H9 (cell line): ENCODE measurements at regions not wholly inside any gene's neighbourhood (a gene's known extent, or its start where the extent isn't known, plus 50 kb on each side); places are given as distances from the start of the nearest gene placed in this dataset.
"Not testable (repeated sequence)": the region's sequence is repeated elsewhere in the genome, so short reads cannot be mapped to it uniquely, and the experiment has no call there.

Experiments used
- DNase-seq: peaks from one replicate; pipeline ENCODE4 v3.0.0-alpha.2; 2017
- H2AFZ ChIP-seq: one replicate; pipeline ENCODE4 v1.6.1; 2013; ENCODE audit warnings: mild to moderate bottlenecking, low read length, control low read depth, moderate library complexity
- H2AK5ac ChIP-seq: 2 replicates; pipeline ENCODE4 v1.6.1; 2013; ENCODE audit warnings: low read length, control low read depth, mixed read lengths; ENCODE audit not compliant: insufficient read length
- H2BK120ac ChIP-seq: one replicate; pipeline ENCODE4 v1.6.1; 2013; ENCODE audit warnings: low read depth, mild to moderate bottlenecking, low read length, control low read depth, inconsistent platforms; ENCODE audit not compliant: poor library complexity, severe bottlenecking
- H2BK12ac ChIP-seq: 2 replicates; pipeline ENCODE4 v1.6.1; 2013; ENCODE audit warnings: low read length, control low read depth, mixed read lengths, low read depth; ENCODE audit not compliant: insufficient read length
- H2BK15ac ChIP-seq: 2 replicates; pipeline ENCODE4 v1.6.1; 2013; ENCODE audit warnings: low read depth, low read length, control low read depth
- H2BK20ac ChIP-seq: one replicate; pipeline ENCODE4 v1.6.1; 2013; ENCODE audit warnings: low read depth, mild to moderate bottlenecking, low read length, control low read depth, inconsistent platforms; ENCODE audit not compliant: poor library complexity, severe bottlenecking
- H2BK5ac ChIP-seq: 2 replicates; pipeline ENCODE4 v1.6.1; 2013; ENCODE audit warnings: low read length, control low read depth, mixed read lengths; ENCODE audit not compliant: insufficient read length
- H3K14ac ChIP-seq: 2 replicates; pipeline ENCODE4 v1.6.1; 2013; ENCODE audit warnings: low read length, control low read depth; ENCODE audit not compliant: insufficient read depth
- H3K18ac ChIP-seq: 2 replicates; pipeline ENCODE4 v1.6.1; 2013; ENCODE audit warnings: low read depth, mild to moderate bottlenecking, mixed read lengths, low read length, control low read depth; ENCODE audit not compliant: insufficient read length
- H3K23ac ChIP-seq: 2 replicates; pipeline ENCODE4 v1.6.1; 2013; ENCODE audit warnings: low read length, control low read depth, mixed read lengths, low read depth; ENCODE audit not compliant: insufficient read length
- H3K23me2 ChIP-seq: 2 replicates; pipeline ENCODE4 v1.6.1; 2013; ENCODE audit warnings: low read depth, mild to moderate bottlenecking, mixed read lengths, low read length, control low read depth; ENCODE audit not compliant: insufficient read length, poor library complexity, severe bottlenecking
- H3K27ac ChIP-seq: 2 replicates; pipeline ENCODE4 v1.5.1; 2013; ENCODE audit warnings: low read length, control low read depth, mixed read lengths, low read depth; ENCODE audit not compliant: insufficient read length
- H3K27me3 ChIP-seq: 2 replicates; pipeline ENCODE4 v1.6.1; 2013; ENCODE audit warnings: low read length, control low read depth, inconsistent platforms; ENCODE audit not compliant: insufficient read depth
- H3K4ac ChIP-seq: 2 replicates; pipeline ENCODE4 v1.6.1; 2013; ENCODE audit warnings: low read depth, mild to moderate bottlenecking, control low read depth, inconsistent platforms, low read length, moderate library complexity
- H3K4me1 ChIP-seq: 2 replicates; pipeline ENCODE4 v1.6.1; 2013; ENCODE audit warnings: low read length, control low read depth, inconsistent platforms; ENCODE audit not compliant: insufficient read depth
- H3K4me2 ChIP-seq: 2 replicates; pipeline ENCODE4 v1.6.1; 2013; ENCODE audit warnings: low read length, control low read depth, mixed read lengths; ENCODE audit not compliant: insufficient read length, insufficient read depth
- H3K56ac ChIP-seq: 2 replicates; pipeline ENCODE4 v1.6.1; 2013; ENCODE audit warnings: low read depth, mild to moderate bottlenecking, mixed read lengths, low read length, control low read depth; ENCODE audit not compliant: insufficient read length
- H3K79me1 ChIP-seq: 2 replicates; pipeline ENCODE4 v1.6.1; 2013; ENCODE audit warnings: low read depth, mild to moderate bottlenecking, moderate library complexity, low read length, control low read depth, inconsistent platforms; ENCODE audit not compliant: insufficient read depth, poor library complexity, severe bottlenecking
- H3K79me2 ChIP-seq: 2 replicates; pipeline ENCODE4 v1.6.1; 2013; ENCODE audit warnings: low read length, control low read depth, inconsistent platforms; ENCODE audit not compliant: insufficient read depth
- H3K9ac ChIP-seq: 2 replicates; pipeline ENCODE4 v1.6.1; 2013; ENCODE audit warnings: low read length, control low read depth, mixed read lengths; ENCODE audit not compliant: insufficient read length; ENCODE audit errors: extremely low read depth
- H3K9me3 ChIP-seq: one replicate; pipeline ENCODE4 v1.6.1; 2013; ENCODE audit warnings: low read depth, low read length, inconsistent platforms; ENCODE audit not compliant: control insufficient read depth
- H3T11ph ChIP-seq: one replicate; pipeline ENCODE4 v1.6.1; 2013; ENCODE audit warnings: mild to moderate bottlenecking, low read length, control low read depth, inconsistent platforms
- H4K20me1 ChIP-seq: one replicate; pipeline ENCODE4 v1.6.1; 2013; ENCODE audit not compliant: control insufficient read depth, insufficient read length, insufficient read depth
- H4K5ac ChIP-seq: 2 replicates; pipeline ENCODE4 v1.6.1; 2013; ENCODE audit warnings: low read depth, mild to moderate bottlenecking, mixed read lengths, low read length, control low read depth; ENCODE audit not compliant: insufficient read length
- H4K8ac ChIP-seq: replicated peaks from 2 replicates; pipeline ENCODE4 v1.6.1; 2013; ENCODE audit warnings: low read length, control low read depth, mixed read lengths, low read depth; ENCODE audit not compliant: insufficient read length
- H4K91ac ChIP-seq: 2 replicates; pipeline ENCODE4 v1.6.1; 2013; ENCODE audit warnings: low read depth, mild to moderate bottlenecking, moderate library complexity, mixed read lengths, low read length, control low read depth; ENCODE audit not compliant: insufficient read length
- H3K27ac Mint-ChIP-seq, 3 experiments: 2 replicates in 2 of 3; 3 replicates in 1 of 3; pipeline ENCODE4 v1.8.0; 2020 to 2021; ENCODE audit warnings: mixed read lengths in 3 of 3, mild to moderate bottlenecking in 1 of 3, moderate library complexity in 1 of 3
- H3K27me3 Mint-ChIP-seq: 2 replicates; pipeline ENCODE4 v1.8.0; 2021; ENCODE audit warnings: low read depth, mild to moderate bottlenecking, moderate library complexity, mixed read lengths
- H3K36me3 Mint-ChIP-seq, 3 experiments: 2 replicates in 2 of 3; 3 replicates in 1 of 3; pipeline ENCODE4 v1.8.0; 2020 to 2021; ENCODE audit warnings: low read depth in 3 of 3, mixed read lengths in 3 of 3; ENCODE audit not compliant: insufficient read depth in 1 of 3
- H3K4me1 Mint-ChIP-seq, 2 experiments: 2 replicates each; pipeline ENCODE4 v1.8.0; 2020; ENCODE audit warnings: mixed read lengths in 2 of 2
- H3K4me3 Mint-ChIP-seq, 2 experiments: 2 replicates in 1 of 2; 3 replicates in 1 of 2; pipeline ENCODE4 v1.8.0; 2020 to 2021; ENCODE audit warnings: mild to moderate bottlenecking in 2 of 2, mixed read lengths in 2 of 2, moderate library complexity in 1 of 2
- H3K9me3 Mint-ChIP-seq, 2 experiments: 2 replicates in 1 of 2; 3 replicates in 1 of 2; pipeline ENCODE4 v1.8.0; 2020; ENCODE audit warnings: mild to moderate bottlenecking in 2 of 2, mixed read lengths in 2 of 2, moderate library complexity in 1 of 2
- WGBS: extraction: QIAGEN DNeasy Blood & Tissue Kit; methylation state at CpG from one replicate; pipeline ENCODE4 v1.1.7; 2013; ENCODE audit warnings: missing lambda C conversion rate, low lambda C conversion rate, mixed read lengths; ENCODE audit not compliant: insufficient read length; ENCODE audit errors: extremely low coverage; 5-methylcytosine and 5-hydroxymethylcytosine counted together

DNA sequence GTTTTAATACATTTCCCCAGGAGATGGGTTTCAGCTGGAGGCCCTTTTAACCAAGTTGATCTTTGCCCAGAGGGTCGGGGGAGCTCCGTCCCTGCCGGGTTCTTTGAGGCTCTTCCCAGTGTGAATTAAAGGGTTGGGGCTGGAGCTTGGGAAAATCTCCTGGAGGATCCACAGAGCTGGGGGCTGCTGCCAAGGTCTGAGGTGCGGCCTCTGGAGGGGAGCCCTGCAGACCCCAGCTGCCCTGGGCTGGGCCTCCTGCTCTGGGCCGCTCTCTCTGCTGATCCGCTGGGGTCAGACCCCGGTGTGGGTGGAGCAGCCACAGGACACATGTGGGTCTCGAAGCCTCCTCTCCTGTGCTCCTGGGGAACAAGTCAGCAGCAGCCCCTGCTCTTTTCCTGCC lies 51.4 kb upstream of the SFSWAP start:
- WGBS = no CpG with 5 or more reads among the region's 8 CpGs
- H3K4ac ChIP-seq, H4K20me1 ChIP-seq, H2AK5ac ChIP-seq, H3K23ac ChIP-seq, H3K27me3 ChIP-seq, H3K4me3 Mint-ChIP-seq, H3K56ac ChIP-seq, H3K9me3 ChIP-seq, H3K79me2 ChIP-seq, H3K14ac ChIP-seq, H4K91ac ChIP-seq, H2BK15ac ChIP-seq, H3K23me2 ChIP-seq, H2BK12ac ChIP-seq, H3K4me2 ChIP-seq, H2BK120ac ChIP-seq, H3K27ac ChIP-seq, H2BK20ac ChIP-seq, H3K36me3 Mint-ChIP-seq, H4K8ac ChIP-seq, H2BK5ac ChIP-seq, H3K18ac ChIP-seq, H3K79me1 ChIP-seq, H3K9me3 Mint-ChIP-seq, H3K27me3 Mint-ChIP-seq, H2AFZ ChIP-seq, H3T11ph ChIP-seq, H3K4me1 ChIP-seq, H4K5ac ChIP-seq, H3K9ac ChIP-seq, H3K27ac Mint-ChIP-seq, H3K4me1 Mint-ChIP-seq: not testable (repeated sequence)
- DNase-seq = peak; percentile 14

DNA sequence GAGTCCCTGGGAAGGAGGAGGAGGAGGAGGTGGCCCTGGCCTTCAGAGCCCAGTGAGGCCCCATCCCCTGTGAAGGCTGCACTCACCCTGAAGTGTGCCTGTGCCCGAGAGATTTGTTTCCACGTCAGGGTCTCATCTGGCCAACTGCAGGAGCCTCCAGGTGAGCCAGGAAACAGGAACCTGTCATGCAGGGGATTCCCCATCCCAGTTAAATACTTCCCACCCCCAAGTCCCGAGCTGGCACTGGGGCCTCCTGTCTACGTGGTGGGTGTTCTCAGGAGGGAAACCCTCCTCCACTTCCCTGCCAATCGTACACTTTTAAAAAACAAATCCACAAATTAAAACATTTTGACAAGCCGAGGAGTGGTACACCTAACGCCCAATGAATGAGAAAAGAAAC lies 50.9 kb upstream of the SFSWAP start:
- H3K23me2 ChIP-seq, H2BK120ac ChIP-seq, H3K4me1 ChIP-seq, H2BK12ac ChIP-seq, H3K18ac ChIP-seq, H3K4me1 Mint-ChIP-seq, H3T11ph ChIP-seq, H4K5ac ChIP-seq, H4K20me1 ChIP-seq, H3K4ac ChIP-seq, H3K4me2 ChIP-seq, H3K56ac ChIP-seq, H3K79me2 ChIP-seq, H3K9me3 Mint-ChIP-seq, H3K27ac Mint-ChIP-seq, H2BK15ac ChIP-seq, H2AK5ac ChIP-seq, H3K27ac ChIP-seq, H3K4me3 Mint-ChIP-seq, H3K27me3 ChIP-seq, H3K23ac ChIP-seq, H2BK5ac ChIP-seq, H3K9me3 ChIP-seq, H3K9ac ChIP-seq, H3K36me3 Mint-ChIP-seq, H3K79me1 ChIP-seq, H3K27me3 Mint-ChIP-seq, H4K91ac ChIP-seq, H4K8ac ChIP-seq, H2BK20ac ChIP-seq, H3K14ac ChIP-seq, H2AFZ ChIP-seq: not testable (repeated sequence)
- no CpG with 5 or more reads among the region's 7 CpGs for WGBS
- peak; percentile 28 for DNase-seq

DNA sequence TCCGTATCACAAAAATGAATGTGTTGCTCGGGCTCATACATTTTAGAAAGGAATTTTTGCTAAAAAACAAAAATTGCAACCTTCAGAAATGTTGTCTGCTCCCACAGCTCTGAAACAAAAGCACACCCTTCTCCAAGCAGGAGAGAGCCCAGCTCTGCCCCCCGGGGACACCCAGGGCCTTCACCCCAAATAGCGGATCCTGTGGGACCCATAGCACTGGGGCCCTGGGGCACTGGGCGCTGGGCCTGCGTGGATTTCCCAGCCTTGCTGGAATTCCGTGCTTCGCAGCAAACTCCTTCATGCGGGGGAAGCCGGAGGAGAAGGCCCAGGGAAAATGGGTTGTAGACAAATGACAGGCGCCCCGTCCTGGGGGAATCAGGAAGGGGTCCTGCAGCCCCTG lies 50.5 kb upstream of the SFSWAP start:
- H3K27ac Mint-ChIP-seq, H3K4me3 Mint-ChIP-seq, H4K91ac ChIP-seq, H3K36me3 Mint-ChIP-seq, H3K4me1 ChIP-seq, H3K23me2 ChIP-seq, H3K9me3 Mint-ChIP-seq, H2BK15ac ChIP-seq, H3K4me2 ChIP-seq, H2BK5ac ChIP-seq, H3K27ac ChIP-seq, H3K27me3 ChIP-seq, H3K79me2 ChIP-seq, H2AFZ ChIP-seq, H4K8ac ChIP-seq, H3K9ac ChIP-seq, H4K5ac ChIP-seq, H3K18ac ChIP-seq, H3K9me3 ChIP-seq, H2BK12ac ChIP-seq, H3K27me3 Mint-ChIP-seq, H2BK20ac ChIP-seq, H2AK5ac ChIP-seq, H3K4me1 Mint-ChIP-seq, H3K79me1 ChIP-seq, H4K20me1 ChIP-seq, H3K56ac ChIP-seq, H3T11ph ChIP-seq, H2BK120ac ChIP-seq, H3K23ac ChIP-seq, H3K4ac ChIP-seq, H3K14ac ChIP-seq: not testable (repeated sequence)
- peak; percentile 33 for DNase-seq
- no CpG with 5 or more reads among the region's 12 CpGs for WGBS
